Islet of Langerhans (tissue), 1 donor: ENCODE measurements at regions not wholly inside any gene's neighbourhood (a gene's known extent, or its start where the extent isn't known, plus 50 kb on each side); places are given as distances from the start of the nearest gene placed in this dataset.
"Not testable (repeated sequence)": the region's sequence is repeated elsewhere in the genome, so short reads cannot be mapped to it uniquely, and the experiment has no call there.

ENCODE experiments used
- FAIRE-seq: peaks from one replicate; lab custom pipeline; 2011; peaks lifted over from hg19 to GRCh38; lab: Jason Lieb, UNC

GRCh38 chr12:103011974-103012763, 54.7 kb downstream of the ASCL1 start:
- FAIRE-seq = no peak

DNA sequence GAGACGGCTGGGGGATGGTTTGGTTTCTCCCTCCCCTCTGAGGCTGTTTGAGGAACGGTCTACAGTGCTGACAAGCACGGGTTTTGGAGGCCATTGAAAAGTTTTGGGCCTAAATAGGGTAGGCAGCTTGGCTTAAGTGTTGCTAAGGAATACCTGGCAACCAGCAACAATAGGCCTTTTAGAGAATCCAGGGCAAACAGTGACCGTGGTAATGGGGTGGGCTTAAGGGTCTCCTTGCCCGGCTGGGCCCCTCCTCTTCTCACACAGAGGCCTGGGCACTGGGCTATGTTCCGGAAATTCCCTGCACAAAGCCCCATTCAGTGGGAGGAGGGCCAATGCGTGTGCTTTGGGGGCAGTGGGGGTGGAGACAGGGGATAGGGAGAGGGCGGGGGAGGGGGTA, 55.4 kb downstream of the ASCL1 start:
- no peak for FAIRE-seq

GRCh38 chr12:103013741-103014300, 56.3 kb downstream of the ASCL1 start:
- no peak for FAIRE-seq

- FAIRE-seq = no peak
Observed at GRCh38 chr12:103016381-103016780, 58.9 kb downstream of the ASCL1 start.

DNA sequence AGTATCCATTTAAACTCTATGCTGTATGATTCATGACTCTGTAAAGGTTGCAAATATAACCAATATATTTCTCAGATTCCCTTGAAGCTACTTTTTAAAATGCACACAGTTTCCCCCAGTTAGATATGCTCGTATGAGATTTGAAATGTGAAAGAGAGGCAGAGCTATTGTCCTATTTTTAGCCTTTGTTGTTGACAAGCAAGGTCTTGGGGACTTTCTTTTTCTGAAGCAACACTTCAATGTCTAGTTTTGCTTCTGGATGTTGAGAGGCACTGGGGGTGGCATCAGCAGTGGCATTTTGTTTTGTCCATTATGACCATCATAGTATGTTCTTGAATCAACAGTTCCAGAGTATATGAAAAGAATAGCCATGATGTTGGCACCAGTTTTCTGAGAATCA, 63.4 kb downstream of the ASCL1 start:
- no peak for FAIRE-seq

DNA sequence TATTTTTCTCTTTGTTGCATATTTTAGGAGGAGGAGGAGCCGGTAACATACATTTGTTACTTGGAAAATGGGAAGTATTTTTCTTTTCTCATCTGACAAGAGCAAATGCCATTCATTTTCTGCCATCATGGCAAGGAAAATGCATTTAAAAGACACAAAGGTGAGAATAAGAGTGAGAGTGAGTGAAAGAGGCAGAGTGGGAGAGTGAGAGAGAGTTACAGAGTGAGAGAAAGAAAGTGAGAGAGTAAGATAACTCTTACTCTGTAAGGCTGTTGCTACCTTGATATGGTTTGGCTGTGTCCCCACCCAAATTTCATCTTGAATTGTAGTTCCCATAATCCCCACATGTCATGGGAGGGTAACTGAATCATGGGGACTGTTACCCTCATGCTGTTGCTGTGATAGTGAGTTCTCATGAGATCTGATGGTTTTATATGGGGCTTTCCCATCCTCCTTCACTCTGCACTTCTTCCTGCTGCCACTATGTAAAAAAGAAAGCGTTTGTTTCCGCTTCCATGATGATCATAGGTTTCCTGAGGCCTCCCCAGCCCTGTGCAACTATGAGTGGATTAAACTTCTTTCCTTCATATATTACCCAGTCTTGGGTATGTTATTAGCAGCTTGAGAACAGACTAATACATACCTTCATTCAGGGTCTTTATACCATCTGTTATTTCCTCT, 64.2 kb downstream of the ASCL1 start:
- no peak for FAIRE-seq

DNA sequence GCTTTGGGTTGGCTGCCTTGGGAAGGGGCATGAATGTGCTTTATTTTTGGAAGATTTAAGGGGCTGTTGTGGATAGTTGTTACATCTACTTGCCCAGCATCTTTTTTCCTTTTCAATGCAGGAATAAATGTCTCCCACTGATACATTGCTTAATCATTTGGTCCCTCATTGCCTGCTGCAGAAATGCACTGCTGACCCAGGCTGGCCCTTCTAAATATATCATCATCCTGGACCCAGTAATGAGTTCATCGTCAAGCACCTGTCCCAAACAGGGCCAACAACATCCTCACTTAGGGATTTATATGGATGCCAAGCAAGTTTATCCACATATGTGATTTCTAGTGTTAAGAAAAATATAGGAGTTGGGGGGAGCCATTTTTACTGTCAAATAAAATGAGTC, 67.2 kb downstream of the ASCL1 start:
- FAIRE-seq = no peak

GRCh38 chr12:103026643-103027042, 69.2 kb downstream of the ASCL1 start:
- FAIRE-seq = not testable (repeated sequence)

DNA sequence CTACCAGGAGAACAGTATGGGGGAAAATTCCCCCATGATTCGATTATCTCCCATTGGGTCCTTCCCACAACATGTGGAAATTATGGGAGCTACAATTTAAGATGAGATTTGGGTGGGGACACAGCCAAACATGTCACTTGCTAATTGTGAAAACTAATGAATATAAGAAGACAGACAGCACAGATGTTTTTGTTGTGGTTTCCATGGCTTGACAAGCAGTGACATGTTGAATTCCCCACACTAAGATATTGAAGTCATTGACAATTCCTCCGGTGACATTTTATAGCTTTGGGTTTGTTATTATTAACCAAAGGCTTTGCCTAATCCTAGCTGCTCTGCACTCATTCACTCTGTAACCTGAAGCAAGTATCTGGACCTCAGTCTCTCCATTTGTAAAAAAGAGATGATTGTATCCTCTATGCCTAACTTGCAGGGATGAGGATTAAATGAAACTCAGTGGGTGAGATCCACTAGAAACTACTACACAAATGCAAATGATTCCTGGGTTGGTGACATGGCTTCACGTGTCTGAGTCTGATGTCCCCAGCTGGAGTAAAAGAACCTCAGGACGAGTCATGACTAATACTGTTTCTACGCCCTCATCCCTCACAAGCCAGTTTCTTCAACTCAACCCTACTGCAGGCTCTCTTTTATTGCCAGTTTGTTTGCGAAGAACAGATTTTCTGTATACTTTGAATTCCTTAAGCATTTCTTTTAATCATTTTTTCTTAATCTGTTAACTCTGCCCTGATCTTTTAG, 71.6 kb downstream of the ASCL1 start:
- FAIRE-seq = no peak

DNA sequence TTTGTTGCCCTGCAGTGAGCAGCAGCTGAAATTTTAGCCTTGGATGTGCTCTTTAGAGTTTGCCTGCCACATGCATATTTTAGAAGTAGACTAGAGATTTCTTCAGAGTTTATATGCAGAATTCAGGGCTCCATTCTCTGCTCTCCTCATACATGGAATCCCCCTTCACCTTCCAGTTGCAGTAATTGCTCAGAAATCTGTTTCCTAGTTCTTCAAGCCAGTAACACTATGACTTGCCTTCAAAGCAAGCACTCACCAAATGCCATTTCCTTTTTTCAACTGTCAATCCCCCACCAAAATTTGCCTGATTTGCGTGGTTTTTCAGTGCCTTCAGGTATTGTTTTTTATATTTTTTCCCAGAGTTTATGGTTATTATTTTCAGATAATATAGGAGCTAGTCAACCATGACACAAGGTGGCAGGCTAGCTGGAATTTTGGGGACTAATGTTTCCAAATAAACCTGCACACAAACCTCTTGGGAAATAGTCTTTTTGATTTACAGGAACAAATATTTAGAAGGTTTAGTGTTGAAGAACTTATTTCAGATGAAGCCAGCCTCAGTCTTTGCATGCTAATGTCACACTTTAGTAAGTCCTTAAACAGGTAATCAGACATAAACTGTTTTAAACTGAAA, 79.2 kb downstream of the ASCL1 start:
- no peak for FAIRE-seq

- no peak for FAIRE-seq
Observed at GRCh38 chr12:103043531-103044486, 86.3 kb downstream of the ASCL1 start.

DNA sequence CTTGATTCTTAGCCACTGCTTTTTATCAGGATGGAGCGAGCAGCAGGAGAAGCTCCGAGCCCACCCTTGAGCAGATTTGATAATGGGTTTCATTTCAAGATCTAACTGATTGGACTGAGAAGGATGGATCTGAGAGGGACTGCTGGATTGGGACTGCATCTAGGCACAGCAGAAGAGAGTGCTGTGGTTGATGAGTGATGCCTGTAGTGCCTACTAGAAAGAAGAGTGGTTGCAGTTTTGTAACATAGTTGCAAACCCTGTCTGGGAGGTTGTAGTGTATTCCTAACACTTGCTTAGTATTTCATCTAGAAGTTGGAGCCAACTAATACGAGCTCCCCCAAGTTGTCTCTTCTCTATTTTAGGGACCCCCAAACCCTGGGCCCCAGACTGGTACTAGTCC, 88.7 kb downstream of the ASCL1 start:
- FAIRE-seq = no peak

- FAIRE-seq = no peak
Observed at GRCh38 chr12:103050273-103050672, 92.8 kb downstream of the ASCL1 start.

- FAIRE-seq = no peak
Observed at GRCh38 chr12:103053089-103053488, 95.6 kb downstream of the ASCL1 start.

GRCh38 chr12:103073630-103074029, 116.2 kb downstream of the ASCL1 start:
- FAIRE-seq = no peak

- FAIRE-seq = no peak
Observed at GRCh38 chr12:103075848-103076247, 118.4 kb downstream of the ASCL1 start.

DNA sequence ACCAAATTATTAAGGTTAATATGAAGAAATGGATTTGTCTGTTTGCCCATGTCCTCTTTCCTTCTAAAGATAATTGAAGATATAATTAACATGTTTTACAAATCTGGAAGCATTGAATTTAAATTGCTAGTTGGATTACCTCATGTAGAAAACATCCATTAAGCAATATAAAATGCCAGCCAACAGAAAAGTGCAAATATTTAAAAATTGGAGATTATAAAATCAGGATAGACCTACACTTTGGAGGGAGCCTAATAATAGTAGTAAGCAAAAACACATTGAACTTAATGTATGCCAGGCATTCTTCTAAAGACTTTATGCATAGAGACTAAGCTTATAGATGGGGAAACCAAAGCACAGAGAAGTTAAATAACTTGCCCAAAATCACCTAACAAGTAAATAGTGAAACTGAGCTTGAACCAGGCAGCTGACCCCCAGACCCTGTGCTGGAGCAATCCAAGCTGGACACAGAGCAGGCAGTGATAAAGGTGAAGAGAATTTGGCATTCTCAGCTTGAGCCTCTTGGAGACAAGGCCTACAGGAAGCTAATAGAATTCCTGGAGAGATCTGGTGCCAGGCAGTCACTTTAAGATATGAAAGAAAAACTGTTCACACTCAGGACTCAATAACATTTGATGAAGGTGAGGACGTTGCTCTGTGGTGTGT, 119.8 kb downstream of the ASCL1 start:
- no peak for FAIRE-seq

DNA sequence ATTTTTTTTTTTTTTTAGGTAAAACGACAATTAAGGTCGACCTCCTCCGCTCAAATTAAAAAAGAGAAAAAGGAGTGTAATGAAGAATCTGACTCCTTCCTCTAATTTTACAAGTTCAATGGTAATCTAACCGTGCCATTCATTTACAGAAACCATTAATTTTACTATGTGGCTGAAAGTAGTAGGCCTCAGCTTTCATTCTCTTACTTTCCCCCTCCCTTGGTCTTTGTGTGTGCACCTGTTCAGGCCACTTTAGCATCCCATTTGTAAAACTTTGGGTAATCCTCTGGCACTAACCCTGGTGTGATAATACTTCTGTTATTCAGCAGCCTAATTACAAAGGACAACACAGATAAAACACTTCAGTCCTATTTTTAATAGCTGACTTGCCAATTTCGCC, 128.1 kb downstream of the ASCL1 start:
- FAIRE-seq = no peak

DNA sequence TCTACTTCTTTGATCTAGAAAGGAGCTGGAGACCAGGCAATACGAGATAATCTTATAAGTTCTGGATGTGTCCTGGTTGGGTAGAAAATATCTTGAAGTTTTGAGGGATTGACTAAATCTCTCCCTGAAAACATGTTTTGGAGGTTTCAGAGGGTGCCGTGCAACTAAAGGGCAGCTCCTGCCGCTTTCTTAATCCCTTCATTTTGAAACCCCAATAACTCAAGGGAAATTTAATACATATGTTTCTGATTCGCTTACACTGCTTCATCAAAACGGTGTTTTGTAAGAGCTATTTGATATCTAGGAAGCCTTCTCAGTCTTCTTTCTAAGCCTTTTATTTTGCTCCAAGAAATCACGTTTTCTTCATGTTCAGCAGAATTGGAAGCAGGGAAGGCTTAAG, 129.0 kb downstream of the ASCL1 start:
- no peak for FAIRE-seq

GRCh38 chr12:103093499-103094106, 136.1 kb downstream of the ASCL1 start:
- FAIRE-seq = no peak
